ENCODE measurements at regions not wholly inside any gene's neighbourhood (a gene's known extent, or its start where the extent isn't known, plus 50 kb on each side); places are given as distances from the start of the nearest gene placed in this dataset.

DNA sequence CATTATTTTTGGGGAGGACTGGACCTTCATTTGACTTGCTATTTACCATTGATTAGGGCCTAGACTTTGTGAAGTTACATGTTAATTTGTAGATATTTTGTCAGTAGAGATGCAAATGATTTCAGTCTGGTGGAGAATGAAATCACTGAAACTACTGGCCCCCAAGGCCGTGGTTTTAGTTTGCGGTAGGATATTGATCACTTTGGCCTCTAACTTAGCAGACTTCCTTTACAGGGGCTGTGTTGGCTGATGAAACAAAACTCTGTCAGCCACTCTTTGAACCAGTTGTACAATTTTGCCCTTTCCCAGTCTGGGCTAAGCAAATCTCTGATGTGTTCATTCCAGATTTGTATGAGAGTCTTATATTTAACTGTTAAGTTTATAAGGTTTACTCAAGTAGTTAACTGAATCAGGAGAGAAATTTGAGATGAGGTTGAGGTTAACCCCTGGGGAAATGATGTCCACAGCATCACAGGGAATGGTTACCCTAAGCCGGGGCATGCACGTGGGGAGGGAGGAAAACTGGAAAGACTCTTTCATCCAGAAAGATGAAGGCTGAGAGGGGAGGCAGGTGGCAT is 105.7 kb upstream of the INSIG1 start:
- H3K36me3 Mint-ChIP-seq (ENCODE audit: low read depth), result peaks cover 5% of the 10 kb centered on the region
- H3K27me3 Mint-ChIP-seq, result peaks cover 16% of the 10 kb centered on the region
- TF ChIP-seq CTCF (IDR thresholded peaks at IDR 0.05), result no peak
- ChIA-PET POLR2A (no interaction called here), CTCF (interaction anchor here (0.8 to 1.6 kb wide), 5 partner anchors 8 to 265 kb away, joined by 3 to 7 read pairs (median 4); no protein-coding TSS in a partner anchor)
- H3K9me3 Mint-ChIP-seq, result peaks cover 12% of the 10 kb centered on the region
- H3K4me1 Mint-ChIP-seq (ENCODE audit: low read depth), result peaks cover 20% of the 10 kb centered on the region
- ATAC-seq (no peak), DNase-seq (peak; percentile 33)
- intact Hi-C loops (cut with micrococcal nuclease), result loop anchor here (5.0 kb wide), 1 partner anchor 155 kb away; no protein-coding TSS in a partner anchor
- H3K27ac Mint-ChIP-seq, result no peak overlapping the region
- no peak overlapping the region for H3K4me3 Mint-ChIP-seq

GRCh38 chr7:155192961-155193640 is 104.6 kb upstream of the INSIG1 start:
- Mint-ChIP-seq H3K4me1 (ENCODE audit: low read depth) (peaks cover 22% of the 10 kb centered on the region), H3K4me3 (no peak overlapping the region), H3K9me3 (peaks cover 16% of the 10 kb centered on the region), H3K27me3 (peaks cover 16% of the 10 kb centered on the region), H3K27ac (no peak overlapping the region), H3K36me3 (ENCODE audit: low read depth) (peaks cover 5% of the 10 kb centered on the region)
- intact Hi-C loops (cut with micrococcal nuclease), result loop anchor here (5.0 kb wide), 1 partner anchor 154 kb away; no protein-coding TSS in a partner anchor
- ATAC-seq (no peak), DNase-seq (no peak)
- TF ChIP-seq CTCF (IDR thresholded peaks at IDR 0.05), result no peak
- CTCF ChIA-PET, result interaction anchor here (1.4 kb wide), 1 partner anchor 12 kb away, joined by 4 read pairs; no protein-coding TSS in a partner anchor
- POLR2A ChIA-PET, result interaction anchor here (1.0 to 1.1 kb wide), 2 partner anchors 11 to 104 kb away, joined by 4 to 6 read pairs; partner anchors contain the start of gene INSIG1

DNA sequence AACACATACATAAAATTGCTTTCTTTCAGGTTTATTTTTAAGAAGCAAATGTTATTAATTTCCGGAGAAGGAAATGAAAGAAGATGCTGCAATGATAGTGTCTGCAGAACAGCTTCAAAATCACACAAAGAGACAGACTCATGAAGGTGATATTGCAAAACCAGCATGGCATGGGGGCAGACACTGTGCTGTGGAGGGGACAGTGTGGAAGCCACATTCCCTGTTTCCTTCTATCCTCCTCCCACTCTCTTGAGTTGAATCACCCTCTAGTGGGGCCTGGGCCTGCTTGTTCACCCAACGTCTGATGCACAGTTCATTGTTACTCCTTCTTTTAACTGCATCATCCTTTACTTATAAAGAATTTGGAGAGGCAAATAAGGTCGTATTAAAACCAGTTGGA is 104.0 kb upstream of the INSIG1 start:
- DNase-seq (no peak), ATAC-seq (no peak)
- ChIA-PET CTCF (interaction anchor here (1.4 kb wide), 2 partner anchors 12 to 151 kb away, joined by 3 to 4 read pairs; no protein-coding TSS in a partner anchor), POLR2A (interaction anchor here (1.0 to 1.1 kb wide), 2 partner anchors 11 to 103 kb away, joined by 4 to 6 read pairs; partner anchors contain the start of gene INSIG1)
- Mint-ChIP-seq H3K9me3 (peaks cover 19% of the 10 kb centered on the region), H3K4me3 (no peak overlapping the region), H3K27me3 (peaks cover 16% of the 10 kb centered on the region), H3K36me3 (ENCODE audit: low read depth) (peaks cover 5% of the 10 kb centered on the region), H3K27ac (no peak overlapping the region), H3K4me1 (ENCODE audit: low read depth) (peaks cover 23% of the 10 kb centered on the region)
- TF ChIP-seq CTCF (IDR thresholded peaks at IDR 0.05), result no peak
- intact Hi-C loops (cut with micrococcal nuclease), result loop anchor here (5.0 kb wide), 1 partner anchor 154 kb away; no protein-coding TSS in a partner anchor

- CTCF ChIA-PET, result interaction anchor here (1.4 kb wide), 1 partner anchor 150 kb away, joined by 3 read pairs; no protein-coding TSS in a partner anchor
- peaks cover 5% of the 10 kb centered on the region for H3K36me3 Mint-ChIP-seq (ENCODE audit: low read depth)
- no peak for TF ChIP-seq CTCF (IDR thresholded peaks at IDR 0.05)
Observed at GRCh38 chr7:155194382-155195140, 103.1 kb upstream of the INSIG1 start.

More at GRCh38 chr7:155194382-155195140, 103.1 kb upstream of the INSIG1 start:
- Mint-ChIP-seq H3K9me3 (peaks cover 19% of the 10 kb centered on the region), H3K4me1 (ENCODE audit: low read depth) (peaks cover 30% of the 10 kb centered on the region), H3K27ac (no peak overlapping the region), H3K27me3 (peaks cover 16% of the 10 kb centered on the region), H3K4me3 (no peak overlapping the region)
- ATAC-seq (no peak), DNase-seq (no peak)
- POLR2A ChIA-PET, result no interaction called here
- intact Hi-C loops (cut with micrococcal nuclease), result loop anchor here (5.0 kb wide), 1 partner anchor 153 kb away; no protein-coding TSS in a partner anchor
